ENCODE measurements at regions not wholly inside any gene's neighbourhood (a gene's known extent, or its start where the extent isn't known, plus 50 kb on each side); places are given as distances from the start of the nearest gene placed in this dataset.

GRCh38 chr20:5691918-5692618, 58.1 kb upstream of the SHLD1 start:
- TF ChIP-seq CTCF (IDR thresholded peaks at IDR 0.05; ENCODE audit: insufficient read depth, low read length) (no peak), GABPA (IDR thresholded peaks at IDR 0.05; ENCODE audit: low read depth) (no peak), POLR2AphosphoS5 (IDR thresholded peaks at IDR 0.05; ENCODE audit: low read depth) (no peak), SPI1 (IDR thresholded peaks at IDR 0.05; ENCODE audit: borderline replicate concordance, low read depth) (no peak)
- TF ChIP-seq, protein P1, sequence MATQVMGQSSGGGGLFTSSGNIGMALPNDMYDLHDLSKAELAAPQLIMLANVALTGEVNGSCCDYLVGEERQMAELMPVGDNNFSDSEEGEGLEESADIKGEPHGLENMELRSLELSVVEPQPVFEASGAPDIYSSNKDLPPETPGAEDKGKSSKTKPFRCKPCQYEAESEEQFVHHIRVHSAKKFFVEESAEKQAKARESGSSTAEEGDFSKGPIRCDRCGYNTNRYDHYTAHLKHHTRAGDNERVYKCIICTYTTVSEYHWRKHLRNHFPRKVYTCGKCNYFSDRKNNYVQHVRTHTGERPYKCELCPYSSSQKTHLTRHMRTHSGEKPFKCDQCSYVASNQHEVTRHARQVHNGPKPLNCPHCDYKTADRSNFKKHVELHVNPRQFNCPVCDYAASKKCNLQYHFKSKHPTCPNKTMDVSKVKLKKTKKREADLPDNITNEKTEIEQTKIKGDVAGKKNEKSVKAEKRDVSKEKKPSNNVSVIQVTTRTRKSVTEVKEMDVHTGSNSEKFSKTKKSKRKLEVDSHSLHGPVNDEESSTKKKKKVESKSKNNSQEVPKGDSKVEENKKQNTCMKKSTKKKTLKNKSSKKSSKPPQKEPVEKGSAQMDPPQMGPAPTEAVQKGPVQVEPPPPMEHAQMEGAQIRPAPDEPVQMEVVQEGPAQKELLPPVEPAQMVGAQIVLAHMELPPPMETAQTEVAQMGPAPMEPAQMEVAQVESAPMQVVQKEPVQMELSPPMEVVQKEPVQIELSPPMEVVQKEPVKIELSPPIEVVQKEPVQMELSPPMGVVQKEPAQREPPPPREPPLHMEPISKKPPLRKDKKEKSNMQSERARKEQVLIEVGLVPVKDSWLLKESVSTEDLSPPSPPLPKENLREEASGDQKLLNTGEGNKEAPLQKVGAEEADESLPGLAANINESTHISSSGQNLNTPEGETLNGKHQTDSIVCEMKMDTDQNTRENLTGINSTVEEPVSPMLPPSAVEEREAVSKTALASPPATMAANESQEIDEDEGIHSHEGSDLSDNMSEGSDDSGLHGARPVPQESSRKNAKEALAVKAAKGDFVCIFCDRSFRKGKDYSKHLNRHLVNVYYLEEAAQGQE (IDR thresholded peaks at IDR 0.05; ENCODE audit: insufficient replicate concordance, low read depth), result no peak
